Panc1 (cell line): ENCODE measurements at regions not wholly inside any gene's neighbourhood (a gene's known extent, or its start where the extent isn't known, plus 50 kb on each side); places are given as distances from the start of the nearest gene placed in this dataset.

ENCODE experiments used
- ATAC-seq: fragments of 200-7000 bp; cut with Tn5 transposase; 2 replicates; pipeline ENCODE4 v1.9.1; 2020; ENCODE audit warnings: mild to moderate bottlenecking, moderate library complexity
- BruUV-seq: library from RNA; stranded (reverse); fragments of 400-500 nt; replicated peaks from 2 replicates; lab custom pipeline; 2021; lab: Mats Ljungman, UMichigan
- CTCF ChIA-PET: fragments of 300-600 bp; sonication (Branson Sonifier 250); formaldehyde crosslinking; loops from one replicate; lab custom pipeline; 2022; ENCODE audit warnings: antibody characterized with exemption; lab: Charles Lee
- POLR2A ChIA-PET: fragments of 300-600 bp; sonication (Branson Sonifier 250); formaldehyde crosslinking; loops from one replicate; lab custom pipeline; 2022; ENCODE audit warnings: antibody characterized with exemption; lab: Charles Lee
- DNase-seq: peaks from one replicate; pipeline ENCODE4 v3.0.0-alpha.2; 2010; ENCODE audit warnings: low read depth, low spot score
- H3K27ac ChIP-seq: 2 replicates; pipeline ENCODE4 v1.5.1; 2011; ENCODE audit warnings: mild to moderate bottlenecking, low read length, inconsistent platforms
- H3K27me3 ChIP-seq: fragments of 200-500 bp; sonication (Bioruptor generic); 2 replicates; pipeline ENCODE4 v1.6.0; 2014; ENCODE audit warnings: low read length, inconsistent platforms; ENCODE audit not compliant: control insufficient read depth, insufficient read depth
- H3K36me3 ChIP-seq: fragments of 200-500 bp; sonication (Bioruptor generic); 2 replicates; pipeline ENCODE4 v1.5.1; 2014; ENCODE audit warnings: inconsistent platforms, mild to moderate bottlenecking, low read length, moderate library complexity; ENCODE audit not compliant: control insufficient read depth, insufficient read depth
- H3K4me1 ChIP-seq: 2 replicates; pipeline ENCODE4 v1.5.1; 2011; ENCODE audit warnings: inconsistent platforms, mild to moderate bottlenecking, low read length, moderate library complexity; ENCODE audit not compliant: control insufficient read depth, insufficient read depth
- H3K4me3 ChIP-seq, 2 experiments: 2 replicates each; pipeline ENCODE4 v1.5.1; 2011 to 2012; ENCODE audit warnings: low read depth in 2 of 2, low read length in 2 of 2, mild to moderate bottlenecking in 2 of 2, inconsistent platforms in 1 of 2, moderate library complexity in 1 of 2
- H3K9me3 ChIP-seq: fragments of 200-500 bp; sonication (Bioruptor generic); 2 replicates; pipeline ENCODE4 v1.5.1; 2014; ENCODE audit warnings: low read depth, mild to moderate bottlenecking, inconsistent platforms, low read length, moderate library complexity; ENCODE audit not compliant: control insufficient read depth, insufficient read depth
- CTCF ChIP-seq: fragments of 450-650 bp; IDR thresholded peaks from 2 replicates; pipeline ENCODE4 v1.5.1; 2017; ENCODE audit warnings: mild to moderate bottlenecking
- POLR2AphosphoS5 ChIP-seq: IDR thresholded peaks from 2 replicates; pipeline ENCODE4 v1.6.1; 2012; ENCODE audit warnings: mild to moderate bottlenecking, low read depth, low read length, moderate library complexity
- REST ChIP-seq, 2 experiments: IDR thresholded peaks; 2 replicates each; pipeline ENCODE4 v1.6.1; 2011 to 2012; ENCODE audit warnings: low read depth in 2 of 2, control low read depth in 1 of 2, low read length in 1 of 2, mild to moderate bottlenecking in 1 of 2, moderate library complexity in 1 of 2; ENCODE audit not compliant: insufficient read depth in 1 of 2
- SIN3A ChIP-seq: IDR thresholded peaks from 2 replicates; pipeline ENCODE4 v1.6.1; 2012; ENCODE audit warnings: low read depth, mild to moderate bottlenecking, low read length, moderate library complexity, borderline replicate concordance; ENCODE audit not compliant: insufficient read depth
- TCF7L2 ChIP-seq: IDR thresholded peaks from 2 replicates; pipeline ENCODE4 v1.6.1; 2011; ENCODE audit warnings: mild to moderate bottlenecking, low read depth, low read length, inconsistent platforms
- in situ Hi-C: cut with HindIII; loops from 2 replicates; pipeline ENCODE4 v1.10.0; 2016; ENCODE audit warnings: low sequenced_read_pairs, low pct_unique_long_range_greater_than_20kb
- intact Hi-C: fragments of 100-400 bp; cut with micrococcal nuclease; formaldehyde crosslinking; loops from one replicate; pipeline ENCODE4 v1.10.0; 2022; ENCODE audit not compliant: unreplicated experiment

- intact Hi-C loops = no loop called here
- no peak overlapping the region for H3K27ac ChIP-seq
- in situ Hi-C loops = no loop called here
- H3K36me3 ChIP-seq = no peaks in the 10 kb centered on the region
- no TSS peak for BruUV-seq
- DNase-seq (no peak), ATAC-seq (no peak)
- H3K9me3 ChIP-seq = no peaks in the 10 kb centered on the region
- no peak overlapping the region for H3K4me3 ChIP-seq
- POLR2A ChIA-PET = no interaction called here
- TF ChIP-seq REST (IDR thresholded peaks at IDR 0.05; ENCODE audit: insufficient read depth in 1 of 2, low read depth in 2 of 2, low read length in 1 of 2) (no peak), SIN3A (no peak), TCF7L2 (no peak), CTCF (no peak), POLR2AphosphoS5 (no peak)
- H3K27me3 ChIP-seq = no peaks in the 10 kb centered on the region
- H3K4me1 ChIP-seq = no peaks in the 10 kb centered on the region
- CTCF ChIA-PET = interaction anchor here (0.6 kb wide), 1 partner anchor 49 kb away, joined by 6 read pairs; no protein-coding TSS in a partner anchor
These were observed 50.9 kb upstream of the CPNE8 start for GRCh38 chr12:38956337-38956736.
